ENCODE measurements at regions not wholly inside any gene's neighbourhood (a gene's known extent, or its start where the extent isn't known, plus 50 kb on each side); places are given as distances from the start of the nearest gene placed in this dataset.

DNA sequence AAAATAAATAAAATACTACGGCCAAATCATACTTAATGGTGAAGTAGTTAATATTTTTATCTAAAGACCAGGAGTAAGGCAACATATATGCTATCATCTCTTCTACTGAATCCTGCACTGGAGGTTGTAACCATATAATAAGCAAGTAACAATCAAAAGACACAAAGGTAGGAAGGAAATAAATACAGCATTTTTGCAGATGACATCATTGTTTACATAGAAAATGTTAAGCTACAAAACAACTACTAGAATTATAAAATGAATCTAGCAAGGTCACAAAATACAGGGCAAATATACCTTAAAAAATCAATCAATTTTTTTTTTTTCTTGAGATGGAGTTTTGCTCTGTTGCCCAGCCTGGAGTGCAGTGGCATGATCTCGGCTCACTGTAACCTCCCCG is 51.6 kb upstream of the BDKRB2 start:
- H3K4me1 Mint-ChIP-seq = no peaks in the 10 kb centered on the region
- ChIA-PET CTCF (ENCODE audit: partially characterized antibody) (no interaction called here), POLR2A (ENCODE audit: partially characterized antibody) (no interaction called here)
- Histone ChIP-seq H3K4me3 (ENCODE audit: low read length in 2 of 2) (no peak overlapping the region), H3K4me1 (ENCODE audit: insufficient read depth, low read length) (no peaks in the 10 kb centered on the region), H3K27ac (ENCODE audit: low read depth, low read length) (no peak overlapping the region), H3K9me3 (ENCODE audit: control insufficient read depth in 1 of 2, low read length in 2 of 2) (no peaks in the 10 kb centered on the region), H3K36me3 (ENCODE audit: insufficient read depth, low read length) (no peaks in the 10 kb centered on the region), H3K27me3 (ENCODE audit: insufficient read depth, low read length) (no peaks in the 10 kb centered on the region)
- H3K36me3 Mint-ChIP-seq = no peaks in the 10 kb centered on the region
- no peak overlapping the region for H3K4me3 Mint-ChIP-seq
- intact Hi-C loops (cut with micrococcal nuclease) = no loop called here
- no peak for DNase-seq
- H3K27ac Mint-ChIP-seq = no peak overlapping the region
- peaks cover 0 to 7% (median 0%) of the 10 kb centered on the region in 8 donors for H3K9me3 Mint-ChIP-seq
- H3K27me3 Mint-ChIP-seq = peaks cover 0 to 3% of the 10 kb centered on the region in 2 donors
